ENCODE measurements at regions not wholly inside any gene's neighbourhood (a gene's known extent, or its start where the extent isn't known, plus 50 kb on each side); places are given as distances from the start of the nearest gene placed in this dataset.
"Not testable (repeated sequence)": the region's sequence is repeated elsewhere in the genome, so short reads cannot be mapped to it uniquely, and the experiment has no call there.

DNA sequence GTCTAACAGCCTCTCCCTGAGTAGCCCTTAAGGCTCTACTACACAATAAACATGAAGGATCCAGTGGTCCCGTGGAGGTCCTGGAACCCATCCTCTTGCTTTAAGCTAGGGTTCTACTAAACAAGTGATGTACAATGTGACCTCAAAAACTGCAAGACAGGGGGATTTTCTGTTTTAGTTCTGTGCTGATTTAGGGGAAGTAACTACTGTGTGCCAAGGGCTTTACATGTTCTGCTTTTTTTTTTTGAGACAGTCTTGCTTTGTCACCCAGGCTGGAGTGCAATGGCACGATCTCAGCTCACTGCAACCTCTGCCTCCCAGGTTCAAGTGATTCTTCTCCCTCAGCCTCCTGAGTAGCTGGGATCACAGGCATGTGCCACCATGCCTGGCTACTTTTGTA is 61.9 kb upstream of the PCDH8 start:
- not testable (repeated sequence) for TF ChIP-seq IRF2 (CRISPR knock-in tag; IDR thresholded peaks at IDR 0.05); CREB1 (IDR thresholded peaks at IDR 0.05); CREB1 (CRISPR knock-in tag; IDR thresholded peaks at IDR 0.05)
